ENCODE measurements at regions not wholly inside any gene's neighbourhood (a gene's known extent, or its start where the extent isn't known, plus 50 kb on each side); places are given as distances from the start of the nearest gene placed in this dataset.

DNA sequence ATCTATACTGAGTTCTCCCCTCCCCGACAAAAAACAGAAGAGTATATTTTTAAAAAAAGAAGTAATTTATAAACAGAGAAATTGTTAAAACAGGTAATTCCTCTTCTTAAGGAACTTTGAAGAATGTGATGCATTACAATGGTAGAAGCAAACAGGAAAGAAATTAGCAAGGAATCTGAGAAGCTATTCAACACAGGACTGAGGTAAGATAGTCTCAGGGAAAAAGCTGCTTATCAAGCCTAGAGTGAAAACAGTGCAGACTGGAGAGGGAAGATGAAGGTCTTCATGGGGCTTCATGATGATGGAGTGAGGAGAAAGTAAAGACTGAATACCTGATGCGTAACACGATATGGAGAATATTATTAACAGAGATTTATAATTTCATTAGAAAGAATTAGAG, 880.0 kb downstream of the SLC16A7 start:
- TF ChIP-seq, protein P1, sequence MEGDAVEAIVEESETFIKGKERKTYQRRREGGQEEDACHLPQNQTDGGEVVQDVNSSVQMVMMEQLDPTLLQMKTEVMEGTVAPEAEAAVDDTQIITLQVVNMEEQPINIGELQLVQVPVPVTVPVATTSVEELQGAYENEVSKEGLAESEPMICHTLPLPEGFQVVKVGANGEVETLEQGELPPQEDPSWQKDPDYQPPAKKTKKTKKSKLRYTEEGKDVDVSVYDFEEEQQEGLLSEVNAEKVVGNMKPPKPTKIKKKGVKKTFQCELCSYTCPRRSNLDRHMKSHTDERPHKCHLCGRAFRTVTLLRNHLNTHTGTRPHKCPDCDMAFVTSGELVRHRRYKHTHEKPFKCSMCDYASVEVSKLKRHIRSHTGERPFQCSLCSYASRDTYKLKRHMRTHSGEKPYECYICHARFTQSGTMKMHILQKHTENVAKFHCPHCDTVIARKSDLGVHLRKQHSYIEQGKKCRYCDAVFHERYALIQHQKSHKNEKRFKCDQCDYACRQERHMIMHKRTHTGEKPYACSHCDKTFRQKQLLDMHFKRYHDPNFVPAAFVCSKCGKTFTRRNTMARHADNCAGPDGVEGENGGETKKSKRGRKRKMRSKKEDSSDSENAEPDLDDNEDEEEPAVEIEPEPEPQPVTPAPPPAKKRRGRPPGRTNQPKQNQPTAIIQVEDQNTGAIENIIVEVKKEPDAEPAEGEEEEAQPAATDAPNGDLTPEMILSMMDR (IDR thresholded peaks at IDR 0.05; ENCODE audit: low read depth, low read length, missing control alignments): no peak
- H3K4me3 ChIP-seq (ENCODE audit: low read depth, low read length): no peak overlapping the region
- no peak for DNase-seq (ENCODE audit: low read depth)

DNA sequence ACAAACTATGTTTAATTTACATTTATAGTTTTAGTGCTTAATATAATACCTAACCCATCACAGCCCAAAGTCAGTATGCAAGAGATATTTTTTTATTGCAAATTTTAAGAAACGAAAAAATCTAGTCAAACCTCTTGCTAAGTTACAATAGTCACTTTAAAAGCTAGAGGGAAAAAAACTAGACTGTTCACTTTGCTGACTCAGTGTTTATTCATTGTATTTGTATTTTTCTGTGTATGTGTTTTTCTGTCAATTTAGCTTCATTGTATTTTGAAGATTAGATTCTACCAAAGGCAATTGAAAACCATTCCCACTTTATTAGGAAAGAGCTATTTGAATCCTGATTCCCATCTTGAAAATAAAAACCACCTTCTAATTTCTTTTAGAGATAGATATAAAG, 891.5 kb downstream of the SLC16A7 start:
- no peak overlapping the region for H3K4me3 ChIP-seq (ENCODE audit: low read depth, low read length)
- DNase-seq (ENCODE audit: low read depth): no peak
- TF ChIP-seq, protein P1 (IDR thresholded peaks at IDR 0.05; ENCODE audit: low read depth, low read length, missing control alignments): no peak

DNA sequence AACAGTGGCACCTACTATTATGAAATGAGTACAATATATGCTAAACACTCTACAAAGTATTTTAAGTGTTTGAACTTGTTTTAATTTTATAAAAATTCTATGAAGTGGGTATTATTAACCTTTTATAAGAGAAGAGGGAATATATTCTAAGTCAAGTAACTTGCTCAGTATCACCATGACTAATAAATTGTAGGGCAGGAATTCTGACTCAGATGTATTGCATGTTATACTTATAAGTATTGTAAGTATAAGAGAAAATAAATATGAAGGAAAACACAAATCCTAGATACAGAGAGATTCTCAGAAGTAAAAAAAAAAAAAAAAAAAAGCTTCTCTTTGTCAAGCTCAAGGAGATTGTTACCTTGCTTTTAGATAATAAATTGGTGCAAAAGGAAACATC, 893.2 kb downstream of the SLC16A7 start:
- TF ChIP-seq, protein P1 (IDR thresholded peaks at IDR 0.05; ENCODE audit: low read depth, low read length, missing control alignments): no peak
- no peak overlapping the region for H3K4me3 ChIP-seq (ENCODE audit: low read depth, low read length)
- DNase-seq (ENCODE audit: low read depth): no peak

DNA sequence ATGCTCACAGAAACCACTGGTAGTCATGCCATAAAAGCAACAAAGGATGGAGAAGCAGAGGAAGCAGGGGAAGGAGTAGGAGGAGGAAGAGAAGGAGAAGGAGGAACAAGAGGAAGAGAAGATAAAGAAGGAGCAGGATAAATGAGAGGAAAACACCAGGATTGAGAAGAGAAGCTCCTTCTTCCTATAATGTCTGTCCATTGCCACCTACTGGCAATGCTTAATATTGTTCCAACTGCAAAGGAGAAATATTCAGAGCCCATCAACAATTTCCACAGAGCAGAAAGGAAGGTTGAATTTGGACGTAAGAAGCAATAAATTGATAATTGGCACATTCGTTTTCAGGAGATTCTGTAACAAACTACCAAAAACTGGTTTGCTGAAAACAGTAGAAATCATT, 898.4 kb downstream of the SLC16A7 start:
- TF ChIP-seq, protein P1 (IDR thresholded peaks at IDR 0.05; ENCODE audit: low read depth, low read length, missing control alignments): peak; percentile 43
- DNase-seq (ENCODE audit: low read depth): no peak
- no peak overlapping the region for H3K4me3 ChIP-seq (ENCODE audit: low read depth, low read length)

DNA sequence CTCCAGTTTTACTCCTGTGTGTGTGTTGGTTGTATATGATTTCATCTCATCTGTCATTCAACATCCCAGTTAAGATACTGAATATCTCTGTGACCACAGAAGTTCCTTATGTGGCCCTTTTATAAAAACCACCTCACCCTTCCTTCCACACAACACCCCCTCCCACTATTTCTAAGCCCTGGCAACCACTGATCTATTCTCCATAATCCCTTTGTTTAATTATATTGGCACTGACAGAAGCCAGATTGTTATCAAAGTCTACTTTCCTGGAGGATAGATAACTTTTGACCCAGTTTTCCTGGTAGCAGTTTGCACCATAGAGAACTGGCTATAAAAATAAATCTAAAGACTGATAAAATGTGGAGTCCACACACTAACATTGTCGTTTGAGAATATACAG, 902.8 kb downstream of the SLC16A7 start:
- H3K4me3 ChIP-seq (ENCODE audit: low read depth, low read length): no peak overlapping the region

DNA sequence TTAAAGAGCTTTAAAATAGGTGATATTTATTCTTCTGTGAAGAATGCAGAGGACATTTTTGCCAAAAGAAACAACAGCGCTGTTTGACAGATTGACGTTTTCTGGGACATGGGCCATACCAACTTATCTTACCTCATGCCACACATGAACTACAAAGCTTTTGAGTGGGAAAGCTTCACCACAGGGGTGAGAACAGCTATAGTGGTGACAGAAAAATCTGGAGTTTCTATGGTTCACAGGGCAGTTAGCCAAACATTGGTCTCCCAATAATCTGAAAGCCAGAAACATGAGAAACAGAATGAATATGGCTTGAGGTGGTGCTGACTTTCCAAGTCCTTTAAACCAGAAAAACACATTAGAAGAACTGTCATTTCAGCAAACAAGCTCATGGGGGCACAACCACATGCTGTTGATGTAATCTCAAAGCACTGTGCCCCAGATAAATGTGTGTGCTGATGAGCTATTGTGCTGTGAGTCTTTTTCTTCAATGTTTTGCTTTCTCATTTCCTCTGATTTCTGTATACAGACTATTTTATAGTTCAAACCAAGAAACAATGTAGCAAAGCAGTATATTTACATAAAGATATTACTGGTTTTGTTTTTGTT, 905.4 kb downstream of the SLC16A7 start:
- TF ChIP-seq, protein P1 (IDR thresholded peaks at IDR 0.05; ENCODE audit: low read depth, low read length, missing control alignments): no peak
- H3K4me3 ChIP-seq (ENCODE audit: low read depth, low read length): no peak overlapping the region
- DNase-seq (ENCODE audit: low read depth): no peak

More for the DNA sequence above, 902.8 kb downstream of the SLC16A7 start:
- DNase-seq (ENCODE audit: low read depth): no peak
- TF ChIP-seq, protein P1 (IDR thresholded peaks at IDR 0.05; ENCODE audit: low read depth, low read length, missing control alignments): no peak

DNA sequence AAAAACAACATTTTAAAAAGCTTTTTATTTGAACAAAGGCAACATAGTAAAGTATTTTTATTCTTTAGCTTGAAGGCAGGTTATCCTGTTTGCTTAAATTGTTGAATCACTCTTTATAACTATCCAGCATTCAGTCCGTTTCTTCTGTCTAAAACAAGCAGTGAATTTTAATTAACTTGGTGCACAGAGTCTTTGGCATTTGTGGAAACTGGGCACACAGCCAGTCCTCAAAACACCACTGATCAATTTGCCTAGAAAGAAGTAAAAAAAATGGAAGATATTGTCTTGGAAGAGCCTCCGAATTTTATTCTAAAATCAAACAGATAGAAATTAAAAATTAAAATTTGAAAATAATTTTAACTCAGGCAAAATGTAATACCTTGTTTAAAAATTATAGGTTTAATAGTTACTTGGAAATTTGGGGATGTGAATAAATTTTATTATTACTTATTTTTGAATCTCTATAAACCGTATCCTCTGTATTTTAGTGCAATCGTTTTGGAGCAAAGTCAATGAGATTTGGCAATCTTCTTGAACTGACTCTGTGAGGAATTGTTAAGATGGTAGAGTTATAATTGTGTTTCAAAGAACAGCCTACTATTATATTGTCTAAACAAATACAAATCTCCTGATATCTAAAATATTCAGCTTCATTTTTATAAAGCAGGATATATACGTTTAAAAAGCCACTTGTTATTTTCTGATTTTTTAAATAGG, 927.0 kb downstream of the SLC16A7 start:
- TF ChIP-seq, protein P1 (IDR thresholded peaks at IDR 0.05; ENCODE audit: low read depth, low read length, missing control alignments): no peak
- H3K4me3 ChIP-seq (ENCODE audit: low read depth, low read length): no peak overlapping the region
- DNase-seq (ENCODE audit: low read depth): no peak
